Endothelial cell (in vitro differentiated cells): ENCODE measurements at regions not wholly inside any gene's neighbourhood (a gene's known extent, or its start where the extent isn't known, plus 50 kb on each side); places are given as distances from the start of the nearest gene placed in this dataset.
"Not testable (repeated sequence)": the region's sequence is repeated elsewhere in the genome, so short reads cannot be mapped to it uniquely, and the experiment has no call there.

Source experiments
- DNase-seq: peaks from one replicate; pipeline ENCODE4 v3.0.0; 2021; ENCODE audit warnings: low spot score
- H3K27ac Mint-ChIP-seq: one replicate; pipeline ENCODE4 v1.8.0; 2021; ENCODE audit warnings: mixed read lengths, inconsistent platforms; ENCODE audit not compliant: unreplicated experiment
- H3K27me3 Mint-ChIP-seq: one replicate; pipeline ENCODE4 v1.8.0; 2021; ENCODE audit warnings: mild to moderate bottlenecking, moderate library complexity, mixed read lengths, inconsistent platforms; ENCODE audit not compliant: unreplicated experiment
- H3K36me3 Mint-ChIP-seq: one replicate; pipeline ENCODE4 v1.8.0; 2021; ENCODE audit warnings: mild to moderate bottlenecking, low read depth, mixed read lengths, inconsistent platforms; ENCODE audit not compliant: unreplicated experiment
- H3K4me1 Mint-ChIP-seq: one replicate; pipeline ENCODE4 v1.8.0; 2021; ENCODE audit warnings: mild to moderate bottlenecking, mixed read lengths, inconsistent platforms; ENCODE audit not compliant: unreplicated experiment
- H3K4me3 Mint-ChIP-seq: one replicate; pipeline ENCODE4 v1.8.0; 2021; ENCODE audit warnings: mild to moderate bottlenecking, mixed read lengths, inconsistent platforms; ENCODE audit not compliant: unreplicated experiment
- H3K9me3 Mint-ChIP-seq: one replicate; pipeline ENCODE4 v1.8.0; 2021; ENCODE audit warnings: mixed read lengths, inconsistent platforms; ENCODE audit not compliant: unreplicated experiment
- TF ChIP-seq, protein P1 (sequence below): fragments of 200-600 bp; sonication (generic); IDR thresholded peaks from one replicate; pipeline ENCODE4 v1.5.0; 2021; ENCODE audit warnings: antibody characterized with exemption; ENCODE audit not compliant: unreplicated experiment

DNA sequence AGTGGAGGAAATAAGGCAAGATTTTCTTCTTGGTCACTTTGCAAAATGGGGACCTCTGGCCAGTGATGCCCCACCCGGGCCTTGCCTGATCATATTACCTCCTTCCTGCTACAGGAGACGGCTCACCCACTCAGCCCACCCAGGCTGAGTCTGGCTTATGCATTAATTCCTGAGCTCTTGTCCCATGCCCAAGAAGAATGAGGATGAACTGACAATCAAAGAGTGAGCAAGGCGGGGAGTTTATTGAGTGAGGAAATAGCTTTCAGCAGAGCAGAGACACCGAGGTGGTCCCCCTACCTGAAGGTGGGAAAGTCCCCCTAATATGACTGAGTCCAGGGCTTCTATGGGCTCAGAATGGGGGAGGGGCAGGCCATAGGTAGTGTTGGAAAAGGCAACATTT, 107.5 kb downstream of the EOMES start:
- DNase-seq, result no peak
- H3K36me3 Mint-ChIP-seq, result peaks cover 12% of the 10 kb centered on the region
- H3K27me3 Mint-ChIP-seq, result peaks cover 2% of the 10 kb centered on the region
- H3K4me3 Mint-ChIP-seq, result no peak overlapping the region
- peaks cover 6% of the 10 kb centered on the region for H3K4me1 Mint-ChIP-seq
- H3K27ac Mint-ChIP-seq, result no peak overlapping the region
- H3K9me3 Mint-ChIP-seq, result no peaks in the 10 kb centered on the region
- TF ChIP-seq, protein P1, sequence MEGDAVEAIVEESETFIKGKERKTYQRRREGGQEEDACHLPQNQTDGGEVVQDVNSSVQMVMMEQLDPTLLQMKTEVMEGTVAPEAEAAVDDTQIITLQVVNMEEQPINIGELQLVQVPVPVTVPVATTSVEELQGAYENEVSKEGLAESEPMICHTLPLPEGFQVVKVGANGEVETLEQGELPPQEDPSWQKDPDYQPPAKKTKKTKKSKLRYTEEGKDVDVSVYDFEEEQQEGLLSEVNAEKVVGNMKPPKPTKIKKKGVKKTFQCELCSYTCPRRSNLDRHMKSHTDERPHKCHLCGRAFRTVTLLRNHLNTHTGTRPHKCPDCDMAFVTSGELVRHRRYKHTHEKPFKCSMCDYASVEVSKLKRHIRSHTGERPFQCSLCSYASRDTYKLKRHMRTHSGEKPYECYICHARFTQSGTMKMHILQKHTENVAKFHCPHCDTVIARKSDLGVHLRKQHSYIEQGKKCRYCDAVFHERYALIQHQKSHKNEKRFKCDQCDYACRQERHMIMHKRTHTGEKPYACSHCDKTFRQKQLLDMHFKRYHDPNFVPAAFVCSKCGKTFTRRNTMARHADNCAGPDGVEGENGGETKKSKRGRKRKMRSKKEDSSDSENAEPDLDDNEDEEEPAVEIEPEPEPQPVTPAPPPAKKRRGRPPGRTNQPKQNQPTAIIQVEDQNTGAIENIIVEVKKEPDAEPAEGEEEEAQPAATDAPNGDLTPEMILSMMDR, result no peak

GRCh38 chr3:27613846-27614500, 108.2 kb downstream of the EOMES start:
- peaks cover 6% of the 10 kb centered on the region for H3K4me1 Mint-ChIP-seq
- no peak for DNase-seq
- TF ChIP-seq, protein P1, result no peak
- H3K27ac Mint-ChIP-seq, result no peak overlapping the region
- no peak overlapping the region for H3K4me3 Mint-ChIP-seq
- peaks cover 2% of the 10 kb centered on the region for H3K27me3 Mint-ChIP-seq
- peaks cover 12% of the 10 kb centered on the region for H3K36me3 Mint-ChIP-seq
- H3K9me3 Mint-ChIP-seq, result no peaks in the 10 kb centered on the region

- peaks cover 12% of the 10 kb centered on the region for H3K36me3 Mint-ChIP-seq
- H3K27ac Mint-ChIP-seq, result no peak overlapping the region
- peaks cover 2% of the 10 kb centered on the region for H3K27me3 Mint-ChIP-seq
- peaks cover 6% of the 10 kb centered on the region for H3K4me1 Mint-ChIP-seq
- no peaks in the 10 kb centered on the region for H3K9me3 Mint-ChIP-seq
- DNase-seq, result no peak
- TF ChIP-seq, protein P1, result no peak
- H3K4me3 Mint-ChIP-seq, result no peak overlapping the region
Observed at GRCh38 chr3:27610800-27611525, 111.2 kb downstream of the EOMES start.

DNA sequence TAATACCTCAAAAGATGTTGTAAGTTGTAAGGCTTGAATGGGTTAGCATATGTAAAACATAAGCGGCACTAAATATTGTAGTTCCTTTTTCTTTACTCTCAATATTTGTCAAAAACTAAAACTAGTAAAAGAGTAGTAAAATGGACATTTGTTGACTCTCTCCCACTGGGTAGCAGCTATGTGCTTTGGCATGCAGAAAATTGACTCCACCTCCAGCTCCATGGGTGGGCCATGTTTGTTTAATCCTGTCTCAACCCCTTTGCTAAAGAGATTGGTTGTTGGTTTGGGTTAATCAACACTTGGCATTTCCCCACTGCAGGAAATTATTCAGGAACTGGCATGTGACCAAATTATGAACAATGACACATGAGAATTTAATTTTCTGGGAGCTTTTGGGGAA, 114.8 kb downstream of the EOMES start:
- H3K4me3 Mint-ChIP-seq, result no peak overlapping the region
- H3K36me3 Mint-ChIP-seq, result no peaks in the 10 kb centered on the region
- TF ChIP-seq, protein P1, result no peak
- DNase-seq, result no peak
- no peaks in the 10 kb centered on the region for H3K9me3 Mint-ChIP-seq
- no peak overlapping the region for H3K27ac Mint-ChIP-seq
- peaks cover 6% of the 10 kb centered on the region for H3K4me1 Mint-ChIP-seq
- H3K27me3 Mint-ChIP-seq, result peaks cover 2% of the 10 kb centered on the region

DNA sequence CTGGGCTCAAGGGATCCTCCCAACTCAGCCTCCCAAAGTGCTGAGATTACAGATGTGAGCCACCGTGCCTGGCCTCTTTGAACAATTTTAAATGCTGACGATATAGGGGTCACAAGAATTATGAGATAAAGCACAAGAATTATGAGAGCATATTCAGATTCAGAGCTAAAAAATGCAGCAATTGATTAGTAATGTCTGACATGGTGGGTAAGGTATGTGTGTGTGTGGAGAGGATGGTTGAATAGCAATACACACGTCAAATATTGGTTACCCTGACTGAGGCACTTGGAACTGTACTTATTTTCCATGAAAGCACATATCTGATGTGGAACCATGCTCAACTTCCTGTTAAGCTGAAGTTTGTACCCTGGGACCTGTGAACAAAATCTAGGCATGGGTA, 115.6 kb downstream of the EOMES start:
- Mint-ChIP-seq H3K27me3 (peaks cover 2% of the 10 kb centered on the region), H3K36me3 (no peaks in the 10 kb centered on the region), H3K9me3 (no peaks in the 10 kb centered on the region), H3K27ac (no peak overlapping the region), H3K4me1 (peaks cover 3% of the 10 kb centered on the region), H3K4me3 (no peak overlapping the region)
- TF ChIP-seq, protein P1, result no peak
- DNase-seq, result no peak

- DNase-seq, H3K9me3 Mint-ChIP-seq, H3K36me3 Mint-ChIP-seq, H3K27ac Mint-ChIP-seq, H3K27me3 Mint-ChIP-seq, H3K4me1 Mint-ChIP-seq, H3K4me3 Mint-ChIP-seq: not testable (repeated sequence)
Observed at GRCh38 chr3:27601311-27601710, 117.1 kb upstream of the SLC4A7 start.

- H3K27ac Mint-ChIP-seq, H3K9me3 Mint-ChIP-seq, H3K4me1 Mint-ChIP-seq, H3K4me3 Mint-ChIP-seq, H3K27me3 Mint-ChIP-seq, DNase-seq, H3K36me3 Mint-ChIP-seq: not testable (repeated sequence)
Observed at GRCh38 chr3:27599741-27600140, 115.6 kb upstream of the SLC4A7 start.
